Ascending aorta (tissue), 2 donors: ENCODE measurements at regions not wholly inside any gene's neighbourhood (a gene's known extent, or its start where the extent isn't known, plus 50 kb on each side); places are given as distances from the start of the nearest gene placed in this dataset.

ENCODE experiments used
- DNase-seq, 2 donors: peaks; one replicate each; pipeline ENCODE4 v3.0.0-alpha.2; 2019; ENCODE audit warnings: low spot score in 2 of 2
- H3K27ac ChIP-seq, 2 donors: fragments of 200-600 bp; sonication (generic); one replicate each; pipeline ENCODE4 v1.5.1; 2016 to 2017; ENCODE audit warnings: mild to moderate bottlenecking in 1 of 2
- H3K27me3 ChIP-seq: fragments of 200-600 bp; sonication (generic); one replicate; pipeline ENCODE4 v1.5.1; 2017
- H3K36me3 ChIP-seq, 2 donors: fragments of 200-600 bp; sonication (generic); one replicate each; pipeline ENCODE4 v1.5.1; 2016
- H3K4me1 ChIP-seq, 2 donors: fragments of 200-600 bp; sonication (generic); one replicate each; pipeline ENCODE4 v1.5.1; 2016 to 2017; ENCODE audit warnings: mild to moderate bottlenecking in 1 of 2
- H3K4me3 ChIP-seq, 2 donors: fragments of 200-600 bp; sonication (generic); one replicate each; pipeline ENCODE4 v1.5.1; 2016 to 2017; ENCODE audit warnings: mild to moderate bottlenecking in 1 of 2
- H3K9me3 ChIP-seq, 2 donors: fragments of 200-600 bp; sonication (generic); one replicate each; pipeline ENCODE4 v1.5.1; 2016
- CTCF ChIP-seq, 3 experiments: fragments of 200-600 bp in 2 of 3; fragments of 450-650 bp in 1 of 3; sonication (generic) in 2 of 3; IDR thresholded peaks; one replicate each; pipeline ENCODE4 v1.5.1; 2016 to 2019; ENCODE audit warnings: antibody characterized with exemption in 3 of 3, mild to moderate bottlenecking in 1 of 3, moderate library complexity in 1 of 3
- intact Hi-C: fragments of 100-400 bp; cut with DNase I; formaldehyde crosslinking; loops from one replicate; pipeline ENCODE4 v1.15.1; 2023

GRCh38 chr16:87174061-87174460, 143.1 kb downstream of the C16orf95 start:
- no peak for DNase-seq
- H3K4me1 ChIP-seq: peaks cover 0 to 9% of the 10 kb centered on the region in 2 donors
- intact Hi-C loops: no loop called here

GRCh38 chr16:87176735-87177134, 140.5 kb downstream of the C16orf95 start:
- Histone ChIP-seq H3K27me3 (no peaks in the 10 kb centered on the region), H3K4me3 (no peak overlapping the region), H3K27ac (no peak overlapping the region), H3K36me3 (no peaks in the 10 kb centered on the region), H3K4me1 (peaks cover 0 to 12% of the 10 kb centered on the region in 2 donors), H3K9me3 (no peaks in the 10 kb centered on the region)
- no peak for TF ChIP-seq CTCF (IDR thresholded peaks at IDR 0.05)
- intact Hi-C loops: no loop called here
- DNase-seq: no peak

More at GRCh38 chr16:87174061-87174460, 143.1 kb downstream of the C16orf95 start:
- H3K4me3 ChIP-seq: no peak overlapping the region
- no peaks in the 10 kb centered on the region for H3K27me3 ChIP-seq
- TF ChIP-seq CTCF (IDR thresholded peaks at IDR 0.05): no peak
- no peaks in the 10 kb centered on the region for H3K36me3 ChIP-seq
- H3K27ac ChIP-seq: no peak overlapping the region
- H3K9me3 ChIP-seq: no peaks in the 10 kb centered on the region

GRCh38 chr16:87177673-87178072, 139.5 kb downstream of the C16orf95 start:
- TF ChIP-seq CTCF (IDR thresholded peaks at IDR 0.05): no peak
- H3K36me3 ChIP-seq: no peaks in the 10 kb centered on the region
- no peaks in the 10 kb centered on the region for H3K27me3 ChIP-seq
- no peaks in the 10 kb centered on the region for H3K9me3 ChIP-seq
- DNase-seq: no peak
- no peak overlapping the region for H3K4me3 ChIP-seq
- H3K27ac ChIP-seq: no peak overlapping the region
- peaks cover 0 to 12% of the 10 kb centered on the region in 2 donors for H3K4me1 ChIP-seq
- intact Hi-C loops: loop anchor here (1.0 kb wide), 1 partner anchor 48 kb away; no protein-coding TSS in a partner anchor

GRCh38 chr16:87178177-87178863, 138.9 kb downstream of the C16orf95 start:
- Histone ChIP-seq H3K4me1 (peaks cover 0 to 12% of the 10 kb centered on the region in 2 donors), H3K4me3 (no peak overlapping the region), H3K36me3 (no peaks in the 10 kb centered on the region), H3K27me3 (no peaks in the 10 kb centered on the region), H3K27ac (peak overlapping the region; percentile 54 to 76), H3K9me3 (no peaks in the 10 kb centered on the region)
- intact Hi-C loops: loop anchor here (1.0 kb wide), 1 partner anchor 49 kb away; no protein-coding TSS in a partner anchor
- TF ChIP-seq CTCF (IDR thresholded peaks at IDR 0.05): no peak
- no peak for DNase-seq

- H3K36me3 ChIP-seq: no peaks in the 10 kb centered on the region
- no peak overlapping the region for H3K4me3 ChIP-seq
- H3K27ac ChIP-seq: peak overlapping the region; percentile 54 to 76
- no peaks in the 10 kb centered on the region for H3K9me3 ChIP-seq
- H3K4me1 ChIP-seq: peaks cover 0 to 12% of the 10 kb centered on the region in 2 donors
- intact Hi-C loops: loop anchor here (1.0 kb wide), 1 partner anchor 50 kb away; no protein-coding TSS in a partner anchor
- no peak for TF ChIP-seq CTCF (IDR thresholded peaks at IDR 0.05)
- DNase-seq: peak in 1 of 2 donors; percentile 81
- H3K27me3 ChIP-seq: no peaks in the 10 kb centered on the region
These were observed 138.2 kb downstream of the C16orf95 start for GRCh38 chr16:87178977-87179376.
